HL-60 (cell line): ENCODE measurements at regions not wholly inside any gene's neighbourhood (a gene's known extent, or its start where the extent isn't known, plus 50 kb on each side); places are given as distances from the start of the nearest gene placed in this dataset.

Source experiments
- DNase-seq, 2 experiments: peaks; one replicate each; pipeline ENCODE4 v3.0.0-alpha.2; 2010 to 2020; ENCODE audit warnings: low read depth in 1 of 2, low spot score in 1 of 2
- H3K27ac ChIP-seq: fragments of 250-450 bp; sonication (Bioruptor Pico); replicated peaks from 2 replicates; pipeline ENCODE4 v1.5.1; 2020; ENCODE audit warnings: mild to moderate bottlenecking, moderate library complexity
- H3K27me3 ChIP-seq: fragments of 250-450 bp; sonication (Bioruptor Pico); 2 replicates; pipeline ENCODE4 v1.5.1; 2021; ENCODE audit warnings: mild to moderate bottlenecking, moderate library complexity; ENCODE audit not compliant: insufficient read depth, poor library complexity, severe bottlenecking
- H3K4me3 ChIP-seq: replicated peaks from 2 replicates; pipeline ENCODE4 v1.5.1; 2011; ENCODE audit warnings: mild to moderate bottlenecking, control low read depth, low read length; ENCODE audit not compliant: insufficient read depth
- GABPA ChIP-seq: IDR thresholded peaks from 2 replicates; pipeline ENCODE4 v1.6.1; 2012; ENCODE audit warnings: low read depth
- POLR2AphosphoS5 ChIP-seq: IDR thresholded peaks from 2 replicates; pipeline ENCODE4 v1.6.1; 2012; ENCODE audit warnings: low read depth
- SPI1 ChIP-seq: IDR thresholded peaks from 2 replicates; pipeline ENCODE4 v1.6.1; 2012; ENCODE audit warnings: low read depth, mild to moderate bottlenecking, borderline replicate concordance
- TF ChIP-seq, protein P1 (sequence below): IDR thresholded peaks from one replicate; pipeline ENCODE4 v1.5.1; 2011; ENCODE audit warnings: low read length, control low read depth, inconsistent platforms; ENCODE audit not compliant: insufficient read depth
- TF ChIP-seq, protein P2 (sequence below): IDR thresholded peaks from 2 replicates; pipeline ENCODE4 v1.6.1; 2012; ENCODE audit warnings: low read depth; ENCODE audit not compliant: insufficient replicate concordance

GRCh38 chr7:41773756-41774155 lies 70.9 kb upstream of the INHBA start:
- Histone ChIP-seq H3K4me3 (no peak overlapping the region), H3K27ac (peak overlapping the region; percentile 25; the same call in 1 of the 2 replicates), H3K27me3 (no peaks in the 10 kb centered on the region)
- TF ChIP-seq, protein P1, sequence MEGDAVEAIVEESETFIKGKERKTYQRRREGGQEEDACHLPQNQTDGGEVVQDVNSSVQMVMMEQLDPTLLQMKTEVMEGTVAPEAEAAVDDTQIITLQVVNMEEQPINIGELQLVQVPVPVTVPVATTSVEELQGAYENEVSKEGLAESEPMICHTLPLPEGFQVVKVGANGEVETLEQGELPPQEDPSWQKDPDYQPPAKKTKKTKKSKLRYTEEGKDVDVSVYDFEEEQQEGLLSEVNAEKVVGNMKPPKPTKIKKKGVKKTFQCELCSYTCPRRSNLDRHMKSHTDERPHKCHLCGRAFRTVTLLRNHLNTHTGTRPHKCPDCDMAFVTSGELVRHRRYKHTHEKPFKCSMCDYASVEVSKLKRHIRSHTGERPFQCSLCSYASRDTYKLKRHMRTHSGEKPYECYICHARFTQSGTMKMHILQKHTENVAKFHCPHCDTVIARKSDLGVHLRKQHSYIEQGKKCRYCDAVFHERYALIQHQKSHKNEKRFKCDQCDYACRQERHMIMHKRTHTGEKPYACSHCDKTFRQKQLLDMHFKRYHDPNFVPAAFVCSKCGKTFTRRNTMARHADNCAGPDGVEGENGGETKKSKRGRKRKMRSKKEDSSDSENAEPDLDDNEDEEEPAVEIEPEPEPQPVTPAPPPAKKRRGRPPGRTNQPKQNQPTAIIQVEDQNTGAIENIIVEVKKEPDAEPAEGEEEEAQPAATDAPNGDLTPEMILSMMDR = no peak
- TF ChIP-seq, protein P2, sequence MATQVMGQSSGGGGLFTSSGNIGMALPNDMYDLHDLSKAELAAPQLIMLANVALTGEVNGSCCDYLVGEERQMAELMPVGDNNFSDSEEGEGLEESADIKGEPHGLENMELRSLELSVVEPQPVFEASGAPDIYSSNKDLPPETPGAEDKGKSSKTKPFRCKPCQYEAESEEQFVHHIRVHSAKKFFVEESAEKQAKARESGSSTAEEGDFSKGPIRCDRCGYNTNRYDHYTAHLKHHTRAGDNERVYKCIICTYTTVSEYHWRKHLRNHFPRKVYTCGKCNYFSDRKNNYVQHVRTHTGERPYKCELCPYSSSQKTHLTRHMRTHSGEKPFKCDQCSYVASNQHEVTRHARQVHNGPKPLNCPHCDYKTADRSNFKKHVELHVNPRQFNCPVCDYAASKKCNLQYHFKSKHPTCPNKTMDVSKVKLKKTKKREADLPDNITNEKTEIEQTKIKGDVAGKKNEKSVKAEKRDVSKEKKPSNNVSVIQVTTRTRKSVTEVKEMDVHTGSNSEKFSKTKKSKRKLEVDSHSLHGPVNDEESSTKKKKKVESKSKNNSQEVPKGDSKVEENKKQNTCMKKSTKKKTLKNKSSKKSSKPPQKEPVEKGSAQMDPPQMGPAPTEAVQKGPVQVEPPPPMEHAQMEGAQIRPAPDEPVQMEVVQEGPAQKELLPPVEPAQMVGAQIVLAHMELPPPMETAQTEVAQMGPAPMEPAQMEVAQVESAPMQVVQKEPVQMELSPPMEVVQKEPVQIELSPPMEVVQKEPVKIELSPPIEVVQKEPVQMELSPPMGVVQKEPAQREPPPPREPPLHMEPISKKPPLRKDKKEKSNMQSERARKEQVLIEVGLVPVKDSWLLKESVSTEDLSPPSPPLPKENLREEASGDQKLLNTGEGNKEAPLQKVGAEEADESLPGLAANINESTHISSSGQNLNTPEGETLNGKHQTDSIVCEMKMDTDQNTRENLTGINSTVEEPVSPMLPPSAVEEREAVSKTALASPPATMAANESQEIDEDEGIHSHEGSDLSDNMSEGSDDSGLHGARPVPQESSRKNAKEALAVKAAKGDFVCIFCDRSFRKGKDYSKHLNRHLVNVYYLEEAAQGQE = no peak
- TF ChIP-seq GABPA (no peak), POLR2AphosphoS5 (no peak), SPI1 (no peak)
- no peak for DNase-seq

GRCh38 chr7:41771717-41772116 lies 68.8 kb upstream of the INHBA start:
- Histone ChIP-seq H3K27ac (no peak overlapping the region), H3K4me3 (no peak overlapping the region), H3K27me3 (no peaks in the 10 kb centered on the region)
- DNase-seq = no peak
- TF ChIP-seq SPI1 (no peak), POLR2AphosphoS5 (no peak)
- TF ChIP-seq, protein P1 = no peak

DNA sequence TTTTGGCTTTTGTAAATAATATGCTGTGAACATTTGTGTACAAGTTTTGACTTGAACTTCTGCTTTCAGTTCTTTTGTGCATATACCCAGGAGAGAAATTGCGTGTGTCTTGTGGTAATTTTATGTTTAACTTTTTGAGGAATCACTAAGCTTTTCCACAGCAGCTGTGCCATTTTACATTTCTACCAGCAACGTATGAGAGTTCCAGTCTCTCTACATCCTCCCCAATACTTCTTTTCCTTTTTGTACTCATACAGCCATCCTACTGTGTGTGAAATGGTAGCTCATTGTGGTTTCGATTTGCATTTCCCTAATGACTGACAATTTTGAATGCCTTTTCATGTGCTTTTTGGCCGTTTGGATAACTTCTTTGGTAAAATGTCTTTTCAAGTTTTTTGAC lies 66.3 kb upstream of the INHBA start:
- no peak for TF ChIP-seq POLR2AphosphoS5
- TF ChIP-seq GABPA = no peak
- TF ChIP-seq, protein P1 = no peak
- TF ChIP-seq, protein P2 = no peak
- TF ChIP-seq SPI1 = no peak

GRCh38 chr7:41763626-41764025 lies 60.7 kb upstream of the INHBA start:
- DNase-seq = no peak
- H3K27ac ChIP-seq = no peak overlapping the region
- TF ChIP-seq GABPA (no peak), SPI1 (no peak), POLR2AphosphoS5 (no peak)
- TF ChIP-seq, protein P2 = no peak
- TF ChIP-seq, protein P1 = no peak
- H3K4me3 ChIP-seq = no peak overlapping the region
- no peaks in the 10 kb centered on the region for H3K27me3 ChIP-seq

More for the DNA sequence above, 66.3 kb upstream of the INHBA start:
- H3K4me3 ChIP-seq = no peak overlapping the region
- no peak overlapping the region for H3K27ac ChIP-seq
- no peaks in the 10 kb centered on the region for H3K27me3 ChIP-seq
- DNase-seq = no peak
